HG02623 (cell line): ENCODE measurements at regions not wholly inside any gene's neighbourhood (a gene's known extent, or its start where the extent isn't known, plus 50 kb on each side); places are given as distances from the start of the nearest gene placed in this dataset.
"Not testable (repeated sequence)": the region's sequence is repeated elsewhere in the genome, so short reads cannot be mapped to it uniquely, and the experiment has no call there.

Experiments
- ATAC-seq: cut with Tn5 transposase; IDR thresholded peaks from one replicate; pipeline ENCODE4 v1.9.1; 2021; ENCODE audit warnings: moderate library complexity; ENCODE audit not compliant: unreplicated experiment

- ATAC-seq = no peak
These were observed 600.5 kb downstream of the LTN1 start for GRCh38 chr21:28391938-28392849.

- no peak for ATAC-seq
These were observed 605.5 kb downstream of the LTN1 start for GRCh38 chr21:28387220-28387619.

GRCh38 chr21:28385845-28386244, 606.8 kb downstream of the LTN1 start:
- ATAC-seq = no peak

GRCh38 chr21:28381000-28381745, 611.5 kb downstream of the LTN1 start:
- not testable (repeated sequence) for ATAC-seq

- no peak for ATAC-seq
These were observed 612.4 kb downstream of the LTN1 start for GRCh38 chr21:28380241-28380640.

- no peak for ATAC-seq
These were observed 614.7 kb downstream of the LTN1 start for GRCh38 chr21:28378026-28378425.

GRCh38 chr21:28375708-28376385, 616.8 kb downstream of the LTN1 start:
- no peak for ATAC-seq

- no peak for ATAC-seq
These were observed 617.8 kb downstream of the LTN1 start for GRCh38 chr21:28374881-28375280.

GRCh38 chr21:28371713-28372112, 621.0 kb downstream of the LTN1 start:
- ATAC-seq = no peak

GRCh38 chr21:28359300-28359699, 633.4 kb downstream of the LTN1 start:
- ATAC-seq = no peak

- ATAC-seq = no peak
These were observed 634.0 kb downstream of the LTN1 start for GRCh38 chr21:28358702-28359101.

GRCh38 chr21:28358170-28358569, 634.5 kb downstream of the LTN1 start:
- ATAC-seq = no peak

GRCh38 chr21:28357743-28358142, 634.9 kb downstream of the LTN1 start:
- no peak for ATAC-seq

GRCh38 chr21:28356422-28356821, 636.3 kb downstream of the LTN1 start:
- no peak for ATAC-seq

- ATAC-seq = no peak
These were observed 646.7 kb downstream of the LTN1 start for GRCh38 chr21:28345934-28346333.

- no peak for ATAC-seq
These were observed 647.7 kb downstream of the LTN1 start for GRCh38 chr21:28344985-28345384.

GRCh38 chr21:28342212-28342810, 650.4 kb downstream of the LTN1 start:
- ATAC-seq = no peak

GRCh38 chr21:28339403-28339802, 653.3 kb downstream of the LTN1 start:
- no peak for ATAC-seq

- ATAC-seq = no peak
These were observed 653.9 kb downstream of the LTN1 start for GRCh38 chr21:28338701-28339305.

- ATAC-seq = no peak
These were observed 655.4 kb downstream of the LTN1 start for GRCh38 chr21:28337315-28337714.

GRCh38 chr21:28336314-28336713, 656.4 kb downstream of the LTN1 start:
- ATAC-seq = no peak
